ENCODE measurements at regions not wholly inside any gene's neighbourhood (a gene's known extent, or its start where the extent isn't known, plus 50 kb on each side); places are given as distances from the start of the nearest gene placed in this dataset.
"Not testable (repeated sequence)": the region's sequence is repeated elsewhere in the genome, so short reads cannot be mapped to it uniquely, and the experiment has no call there.

- DNase-seq, result not testable (repeated sequence)
Measured at GRCh38 chr17:14723349-14723748, 422.5 kb downstream of the HS3ST3B1 start.

GRCh38 chr17:14719942-14720341 is 419.1 kb downstream of the HS3ST3B1 start:
- no peak for DNase-seq

GRCh38 chr17:14717859-14718258 is 417.0 kb downstream of the HS3ST3B1 start:
- no peak for DNase-seq

- DNase-seq, result no peak
Measured at GRCh38 chr17:14715561-14715960, 414.7 kb downstream of the HS3ST3B1 start.

- no peak for DNase-seq
Measured at GRCh38 chr17:14712611-14713021, 411.7 kb downstream of the HS3ST3B1 start.

- DNase-seq, result no peak
Measured at GRCh38 chr17:14704121-14704520, 403.2 kb downstream of the HS3ST3B1 start.

GRCh38 chr17:14701886-14702285 is 401.0 kb downstream of the HS3ST3B1 start:
- DNase-seq, result no peak

- DNase-seq, result no peak
Measured at GRCh38 chr17:14699574-14700185, 398.8 kb downstream of the HS3ST3B1 start.

- DNase-seq, result no peak
Measured at GRCh38 chr17:14693382-14693781, 392.5 kb downstream of the HS3ST3B1 start.

GRCh38 chr17:14690704-14691103 is 389.8 kb downstream of the HS3ST3B1 start:
- DNase-seq, result no peak

GRCh38 chr17:14688134-14688533 is 387.3 kb downstream of the HS3ST3B1 start:
- no peak for DNase-seq

- no peak for DNase-seq
Measured at GRCh38 chr17:14672830-14673229, 371.9 kb downstream of the HS3ST3B1 start.

- no peak for DNase-seq
Measured at GRCh38 chr17:14670861-14671260, 370.0 kb downstream of the HS3ST3B1 start.

GRCh38 chr17:14664511-14664910 is 363.6 kb downstream of the HS3ST3B1 start:
- DNase-seq, result no peak

GRCh38 chr17:14641117-14641516 is 340.2 kb downstream of the HS3ST3B1 start:
- DNase-seq, result no peak

GRCh38 chr17:14637260-14637659 is 336.4 kb downstream of the HS3ST3B1 start:
- DNase-seq, result no peak

- no peak for DNase-seq
Measured at GRCh38 chr17:14630621-14631020, 329.7 kb downstream of the HS3ST3B1 start.

- DNase-seq, result no peak
Measured at GRCh38 chr17:14630046-14630445, 329.2 kb downstream of the HS3ST3B1 start.

GRCh38 chr17:14622615-14623101 is 321.8 kb downstream of the HS3ST3B1 start:
- DNase-seq, result no peak

- DNase-seq, result no peak
Measured at GRCh38 chr17:14621826-14622614, 321.1 kb downstream of the HS3ST3B1 start.

- no peak for DNase-seq
Measured at GRCh38 chr17:14619821-14620220, 318.9 kb downstream of the HS3ST3B1 start.

GRCh38 chr17:14616528-14616927 is 315.6 kb downstream of the HS3ST3B1 start:
- DNase-seq, result no peak

GRCh38 chr17:14605267-14605599 is 304.4 kb downstream of the HS3ST3B1 start:
- DNase-seq, result peak; percentile 7

- DNase-seq, result no peak
Measured at GRCh38 chr17:14604591-14605266, 303.8 kb downstream of the HS3ST3B1 start.

All from hindlimb muscle (tissue), 1 donor.